Endodermal cell (in vitro differentiated cells): ENCODE measurements at regions not wholly inside any gene's neighbourhood (a gene's known extent, or its start where the extent isn't known, plus 50 kb on each side); places are given as distances from the start of the nearest gene placed in this dataset.

Experiments
- DNase-seq: peaks from one replicate; pipeline ENCODE4 v3.0.0-alpha.2; 2017
- H3K27ac ChIP-seq: 2 replicates; pipeline ENCODE4 v1.5.1; 2013; ENCODE audit warnings: mild to moderate bottlenecking, low read depth, low read length, moderate library complexity
- H3K27me3 ChIP-seq: 2 replicates; pipeline ENCODE4 v1.6.1; 2013; ENCODE audit warnings: mild to moderate bottlenecking, low read length, moderate library complexity; ENCODE audit not compliant: insufficient read depth, control insufficient read depth, poor library complexity, severe bottlenecking
- H3K36me3 ChIP-seq: 2 replicates; pipeline ENCODE4 v1.7.0; 2013; ENCODE audit warnings: mild to moderate bottlenecking, low read length, moderate library complexity; ENCODE audit not compliant: control insufficient read depth, insufficient read depth
- H3K4me1 ChIP-seq: one replicate; pipeline ENCODE4 v1.7.0; 2013; ENCODE audit warnings: low read length; ENCODE audit not compliant: control insufficient read depth, insufficient read depth
- H3K4me3 ChIP-seq: 2 replicates; pipeline ENCODE4 v1.5.1; 2013; ENCODE audit warnings: mild to moderate bottlenecking, low read length, moderate library complexity
- H3K9ac ChIP-seq: 2 replicates; pipeline ENCODE4 v1.6.1; 2013; ENCODE audit warnings: mild to moderate bottlenecking, low read length, moderate library complexity; ENCODE audit not compliant: poor library complexity, severe bottlenecking; ENCODE audit errors: extremely low read depth
- H3K9me3 ChIP-seq: 2 replicates; pipeline ENCODE4 v1.6.1; 2013; ENCODE audit warnings: mild to moderate bottlenecking, low read length, moderate library complexity; ENCODE audit not compliant: control insufficient read depth
- H3K27ac Mint-ChIP-seq: 2 replicates; pipeline ENCODE4 v1.8.0; 2020; ENCODE audit warnings: mixed read lengths
- H3K27me3 Mint-ChIP-seq: 2 replicates; pipeline ENCODE4 v1.8.0; 2021; ENCODE audit warnings: mild to moderate bottlenecking, mixed read lengths; ENCODE audit not compliant: insufficient read depth
- H3K36me3 Mint-ChIP-seq: 2 replicates; pipeline ENCODE4 v1.8.0; 2020; ENCODE audit warnings: low read depth, mixed read lengths
- H3K4me1 Mint-ChIP-seq: 2 replicates; pipeline ENCODE4 v1.8.0; 2020; ENCODE audit warnings: mixed read lengths
- H3K4me3 Mint-ChIP-seq: 2 replicates; pipeline ENCODE4 v1.8.0; 2020; ENCODE audit warnings: mild to moderate bottlenecking, moderate library complexity, mixed read lengths
- H3K9me3 Mint-ChIP-seq: 2 replicates; pipeline ENCODE4 v1.8.0; 2020; ENCODE audit warnings: mild to moderate bottlenecking, mixed read lengths
- CTCF ChIP-seq: fragments of 200-600 bp; sonication (generic); conservative IDR thresholded peaks from 2 replicates; pipeline ENCODE4 v1.5.0; 2021; ENCODE audit warnings: antibody characterized with exemption, mild to moderate bottlenecking
- WGBS, 2 experiments: methylation state at CpG; one replicate each; pipeline versions ENCODE4 v1.1.5 to v1.1.7; 2013; ENCODE audit warnings: missing lambda C conversion rate in 2 of 2, mixed read lengths in 1 of 2; ENCODE audit not compliant: insufficient coverage in 1 of 2, insufficient read length in 1 of 2; 5-methylcytosine and 5-hydroxymethylcytosine counted together

- Mint-ChIP-seq H3K27ac (no peak overlapping the region), H3K27me3 (no peaks in the 10 kb centered on the region), H3K4me1 (peaks cover 13% of the 10 kb centered on the region), H3K36me3 (no peaks in the 10 kb centered on the region), H3K4me3 (no peak overlapping the region), H3K9me3 (no peaks in the 10 kb centered on the region)
- Histone ChIP-seq H3K9me3 (no peaks in the 10 kb centered on the region), H3K4me1 (no peaks in the 10 kb centered on the region), H3K36me3 (no peaks in the 10 kb centered on the region), H3K4me3 (no peak overlapping the region), H3K27ac (no peak overlapping the region), H3K9ac (no peak overlapping the region), H3K27me3 (no peaks in the 10 kb centered on the region)
- no peak for DNase-seq
- no peak for TF ChIP-seq CTCF
- WGBS, 2 experiments: 83 to 88% methylated on average over 1 to 5 of the region's 5 CpGs
Observed at GRCh38 chr21:35332841-35333426, 283.8 kb upstream of the RUNX1 start.

- no peak overlapping the region for H3K9ac ChIP-seq
- H3K27me3 ChIP-seq: no peaks in the 10 kb centered on the region
- WGBS, 2 experiments: 93 to 96% methylated on average over 4 of the region's 4 CpGs
- no peaks in the 10 kb centered on the region for H3K36me3 Mint-ChIP-seq
- TF ChIP-seq CTCF: no peak
- peaks cover 4% of the 10 kb centered on the region for H3K27me3 Mint-ChIP-seq
- H3K4me1 ChIP-seq: no peaks in the 10 kb centered on the region
- H3K4me3 Mint-ChIP-seq: no peak overlapping the region
- no peak overlapping the region for H3K4me3 ChIP-seq
- H3K27ac Mint-ChIP-seq: no peak overlapping the region
- no peak overlapping the region for H3K27ac ChIP-seq
- H3K4me1 Mint-ChIP-seq: peaks cover 10% of the 10 kb centered on the region
- H3K9me3 ChIP-seq: no peaks in the 10 kb centered on the region
- no peaks in the 10 kb centered on the region for H3K36me3 ChIP-seq
- DNase-seq: no peak
- H3K9me3 Mint-ChIP-seq: no peaks in the 10 kb centered on the region
Observed at GRCh38 chr21:35329940-35330660, 281.0 kb upstream of the RUNX1 start.

- H3K27me3 ChIP-seq: no peaks in the 10 kb centered on the region
Observed at GRCh38 chr21:35328856-35329455, 279.9 kb upstream of the RUNX1 start.

More at GRCh38 chr21:35328856-35329455, 279.9 kb upstream of the RUNX1 start:
- Histone ChIP-seq H3K9me3 (no peaks in the 10 kb centered on the region), H3K27ac (no peak overlapping the region), H3K9ac (no peak overlapping the region), H3K4me3 (no peak overlapping the region), H3K4me1 (no peaks in the 10 kb centered on the region), H3K36me3 (no peaks in the 10 kb centered on the region)
- 88 to 90% methylated on average over 4 to 6 of the region's 6 CpGs for WGBS, 2 experiments
- no peak overlapping the region for H3K4me3 Mint-ChIP-seq
- H3K9me3 Mint-ChIP-seq: no peaks in the 10 kb centered on the region
- no peaks in the 10 kb centered on the region for H3K36me3 Mint-ChIP-seq
- DNase-seq: no peak
- peaks cover 10% of the 10 kb centered on the region for H3K4me1 Mint-ChIP-seq
- no peak for TF ChIP-seq CTCF
- no peak overlapping the region for H3K27ac Mint-ChIP-seq
- peaks cover 4% of the 10 kb centered on the region for H3K27me3 Mint-ChIP-seq
